BLaER1 treated with 17β-estradiol and CSF1 and Interleukin-3, amounts not matched to agents 10 nM and 100 nM (cell line): ENCODE measurements at regions not wholly inside any gene's neighbourhood (a gene's known extent, or its start where the extent isn't known, plus 50 kb on each side); places are given as distances from the start of the nearest gene placed in this dataset.
"Not testable (repeated sequence)": the region's sequence is repeated elsewhere in the genome, so short reads cannot be mapped to it uniquely, and the experiment has no call there.

Experiments used
- H3K27ac ChIP-seq, 11 experiments: shearing (Covaris generic); formaldehyde crosslinking; 2 replicates each; pipeline ENCODE4 v1.8.1; 2022
- H3K27me3 ChIP-seq, 11 experiments: shearing (Covaris generic); formaldehyde crosslinking; 2 replicates each; pipeline ENCODE4 v1.8.1; 2022
- H3K36me3 ChIP-seq, 11 experiments: shearing (Covaris generic); formaldehyde crosslinking; 2 replicates each; pipeline ENCODE4 v1.8.1; 2022
- H3K4me1 ChIP-seq, 10 experiments: shearing (Covaris generic); formaldehyde crosslinking; 2 replicates each; pipeline ENCODE4 v1.8.1; 2022
- H3K4me2 ChIP-seq, 11 experiments: shearing (Covaris generic); formaldehyde crosslinking; 2 replicates each; pipeline ENCODE4 v1.8.1; 2022
- H3K4me3 ChIP-seq, 10 experiments: shearing (Covaris generic); formaldehyde crosslinking; 2 replicates each; pipeline ENCODE4 v1.8.1; 2022
- H3K9ac ChIP-seq, 11 experiments: shearing (Covaris generic); formaldehyde crosslinking; 2 replicates each; pipeline ENCODE4 v1.8.1; 2022
- H3K9me3 ChIP-seq, 11 experiments: shearing (Covaris generic); formaldehyde crosslinking; replicated peaks in 1 of 11; 2 replicates each; pipeline ENCODE4 v1.8.1; 2022
- H4K20me1 ChIP-seq, 11 experiments: shearing (Covaris generic); formaldehyde crosslinking; 2 replicates each; pipeline ENCODE4 v1.8.1; 2022
- Cebpa-rat ChIP-seq, 11 experiments: shearing (Covaris generic); IDR thresholded peaks; 2 replicates each; pipeline ENCODE4 v1.8.1; 2022

DNA sequence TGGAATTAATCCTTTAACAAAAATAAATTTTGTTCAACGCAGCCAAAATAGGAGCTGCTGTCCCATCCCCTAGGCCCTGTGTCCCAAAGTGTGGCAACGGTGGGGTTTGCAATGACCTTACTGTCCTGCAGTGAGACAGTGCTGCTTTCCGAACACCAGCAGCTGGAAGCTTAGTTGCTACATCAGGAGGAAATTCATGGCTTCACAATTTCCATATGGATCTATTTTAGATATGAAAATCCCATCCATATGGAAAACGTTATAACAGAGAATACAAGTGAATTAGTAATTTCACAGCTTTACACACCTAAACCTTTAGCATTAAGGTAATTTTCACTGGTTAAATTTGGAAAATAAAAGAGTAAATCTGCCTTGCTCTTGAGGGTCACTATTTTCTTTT, 396.3 kb upstream of the TENM3 start:
- Histone ChIP-seq H3K9me3 (no peaks in the 10 kb centered on the region), H3K4me2 (no peak overlapping the region), H3K4me1 (no peaks in the 10 kb centered on the region), H3K36me3 (no peaks in the 10 kb centered on the region), H3K4me3 (no peak overlapping the region), H3K27ac (no peak overlapping the region), H3K9ac (no peak overlapping the region), H4K20me1 (no peaks in the 10 kb centered on the region), H3K27me3 (no peaks in the 10 kb centered on the region)
- TF ChIP-seq Cebpa-rat (IDR thresholded peaks at IDR 0.05) = no peak

DNA sequence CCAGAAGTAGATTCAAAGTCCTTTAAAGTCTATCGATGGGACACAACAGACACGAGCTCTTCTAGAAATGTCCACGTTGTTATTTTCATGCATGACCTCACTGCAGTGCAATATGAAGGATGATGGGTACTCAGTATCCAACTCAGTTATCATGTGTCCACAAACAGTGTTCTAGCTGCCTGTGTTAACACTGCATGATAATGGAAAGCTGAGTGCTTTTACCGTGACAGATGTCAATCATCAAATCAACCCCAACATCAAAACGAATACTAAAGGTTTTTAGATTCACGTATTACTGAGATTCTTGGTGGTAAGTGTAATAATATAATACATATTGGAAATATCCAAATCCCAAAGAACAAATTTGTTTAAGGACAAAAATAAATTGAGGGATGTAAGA, 394.8 kb upstream of the TENM3 start:
- H3K27ac ChIP-seq = no peak overlapping the region
- no peaks in the 10 kb centered on the region for H3K9me3 ChIP-seq
- H3K9ac ChIP-seq = no peak overlapping the region
- H3K4me3 ChIP-seq = no peak overlapping the region
- no peaks in the 10 kb centered on the region for H4K20me1 ChIP-seq
- H3K4me1 ChIP-seq = no peaks in the 10 kb centered on the region
- no peaks in the 10 kb centered on the region for H3K27me3 ChIP-seq
- no peak overlapping the region for H3K4me2 ChIP-seq
- no peak for TF ChIP-seq Cebpa-rat (IDR thresholded peaks at IDR 0.05)
- no peaks in the 10 kb centered on the region for H3K36me3 ChIP-seq

DNA sequence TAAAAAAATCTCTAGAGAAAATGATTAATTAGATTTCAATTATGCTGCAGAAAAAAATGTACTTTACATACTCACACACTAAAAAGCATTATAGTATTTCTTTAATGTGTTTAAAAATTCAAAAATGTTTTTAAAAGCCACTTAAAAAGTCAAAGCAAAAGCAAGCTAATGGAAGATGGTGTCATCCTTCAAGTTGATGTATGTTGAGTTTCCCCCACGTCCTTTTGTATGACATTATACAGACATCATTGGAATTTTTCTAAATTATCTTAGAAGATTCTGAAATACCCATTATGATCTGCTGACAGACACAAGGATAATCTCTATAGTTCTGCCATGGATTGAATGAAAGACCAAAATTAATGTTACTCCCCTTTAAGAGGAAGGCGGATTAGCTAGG, 393.7 kb upstream of the TENM3 start:
- H3K4me3 ChIP-seq = no peak overlapping the region
- no peaks in the 10 kb centered on the region for H3K9me3 ChIP-seq
- H3K4me2 ChIP-seq = no peak overlapping the region
- TF ChIP-seq Cebpa-rat (IDR thresholded peaks at IDR 0.05) = no peak
- no peaks in the 10 kb centered on the region for H3K4me1 ChIP-seq
- H3K36me3 ChIP-seq = no peaks in the 10 kb centered on the region
- H3K27me3 ChIP-seq = no peaks in the 10 kb centered on the region
- no peak overlapping the region for H3K9ac ChIP-seq
- H4K20me1 ChIP-seq = no peaks in the 10 kb centered on the region
- H3K27ac ChIP-seq = no peak overlapping the region

DNA sequence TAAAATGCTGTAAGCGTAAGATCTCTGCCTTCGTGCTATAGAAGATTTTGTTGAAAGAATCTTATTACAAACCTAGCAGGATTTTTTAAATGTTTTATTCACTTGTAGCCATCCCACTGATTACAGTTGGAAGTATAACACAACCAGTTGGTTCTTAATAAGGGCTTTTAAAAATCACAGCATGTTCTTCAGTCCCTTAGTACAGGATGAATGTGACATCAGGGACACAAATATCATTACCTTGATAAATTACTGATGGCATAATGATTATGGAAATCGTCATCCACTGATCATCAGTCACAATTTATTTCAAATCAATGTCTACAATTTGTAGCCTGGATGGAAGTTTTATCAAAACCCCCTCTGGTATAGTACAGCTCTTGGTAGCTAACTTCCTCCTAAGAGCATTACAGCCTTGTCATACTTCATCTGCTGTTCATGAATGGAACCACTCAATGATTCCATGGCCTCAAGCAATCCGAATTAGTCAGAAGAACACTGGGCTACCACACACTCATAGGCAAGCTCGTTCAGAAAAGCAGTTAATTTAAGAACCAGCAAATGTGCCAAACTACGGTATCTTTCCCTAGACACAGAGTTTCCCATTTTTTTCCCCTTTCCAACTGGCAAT, 389.2 kb upstream of the TENM3 start:
- peaks cover 0 to 4% (median 0%) of the 10 kb centered on the region in 10 experiments; a peak in 2 of 20 replicates for H3K4me1 ChIP-seq
- H3K27ac ChIP-seq = no peak overlapping the region
- no peaks in the 10 kb centered on the region for H3K9me3 ChIP-seq
- no peak for TF ChIP-seq Cebpa-rat (IDR thresholded peaks at IDR 0.05)
- H3K4me3 ChIP-seq = no peak overlapping the region
- H3K27me3 ChIP-seq = no peaks in the 10 kb centered on the region
- no peaks in the 10 kb centered on the region for H4K20me1 ChIP-seq
- no peak overlapping the region for H3K4me2 ChIP-seq
- H3K9ac ChIP-seq = no peak overlapping the region
- H3K36me3 ChIP-seq = no peaks in the 10 kb centered on the region

DNA sequence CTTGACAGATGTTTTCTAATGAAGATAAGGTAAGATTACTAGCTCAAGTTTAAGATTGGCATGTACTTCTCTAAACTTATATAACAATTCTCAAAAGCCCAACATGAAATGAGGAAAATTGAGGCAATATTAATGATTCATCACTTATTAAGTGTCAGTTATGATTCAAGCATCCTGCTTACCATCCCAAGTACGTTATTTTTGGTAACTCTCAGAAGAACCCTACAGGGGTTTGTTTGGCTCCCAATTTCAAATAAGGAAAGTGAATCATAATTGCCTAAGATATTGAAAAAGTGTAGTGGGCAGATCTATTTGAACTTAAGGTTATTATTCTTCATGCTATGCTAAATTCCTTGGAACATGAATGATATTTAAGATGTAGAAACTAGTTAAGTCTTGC, 387.9 kb upstream of the TENM3 start:
- H3K4me1 ChIP-seq = peaks cover 0 to 4% (median 0%) of the 10 kb centered on the region in 10 experiments; a peak in 2 of 20 replicates
- no peaks in the 10 kb centered on the region for H3K36me3 ChIP-seq
- H3K27me3 ChIP-seq = no peaks in the 10 kb centered on the region
- no peak overlapping the region for H3K27ac ChIP-seq
- H3K9ac ChIP-seq = no peak overlapping the region
- TF ChIP-seq Cebpa-rat (IDR thresholded peaks at IDR 0.05) = no peak
- no peaks in the 10 kb centered on the region for H3K9me3 ChIP-seq
- no peak overlapping the region for H3K4me2 ChIP-seq
- no peaks in the 10 kb centered on the region for H4K20me1 ChIP-seq
- no peak overlapping the region for H3K4me3 ChIP-seq

DNA sequence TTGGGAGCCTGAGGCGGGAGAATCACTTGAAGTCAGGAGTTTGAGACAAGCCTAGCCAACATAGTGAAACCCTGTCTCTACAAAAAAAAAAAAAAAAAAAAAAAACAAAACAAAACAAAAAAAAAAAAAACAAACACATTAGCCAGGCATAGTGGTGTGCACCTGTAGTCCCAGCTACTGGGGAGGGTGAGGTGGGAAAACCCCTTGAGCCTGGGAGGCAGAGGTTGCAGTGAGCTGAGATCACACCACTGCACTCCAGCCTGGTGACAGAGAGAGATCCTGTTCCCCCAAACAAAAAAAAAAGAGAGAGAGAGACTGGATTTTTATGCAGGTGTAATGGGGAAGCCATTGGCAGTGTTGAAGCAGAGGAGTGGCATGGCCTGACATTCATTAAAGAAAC, 385.7 kb upstream of the TENM3 start:
- not testable (repeated sequence) for H3K4me3 ChIP-seq, H3K9me3 ChIP-seq, H3K27ac ChIP-seq, H4K20me1 ChIP-seq, H3K9ac ChIP-seq, H3K36me3 ChIP-seq, H3K27me3 ChIP-seq, H3K4me1 ChIP-seq, H3K4me2 ChIP-seq

DNA sequence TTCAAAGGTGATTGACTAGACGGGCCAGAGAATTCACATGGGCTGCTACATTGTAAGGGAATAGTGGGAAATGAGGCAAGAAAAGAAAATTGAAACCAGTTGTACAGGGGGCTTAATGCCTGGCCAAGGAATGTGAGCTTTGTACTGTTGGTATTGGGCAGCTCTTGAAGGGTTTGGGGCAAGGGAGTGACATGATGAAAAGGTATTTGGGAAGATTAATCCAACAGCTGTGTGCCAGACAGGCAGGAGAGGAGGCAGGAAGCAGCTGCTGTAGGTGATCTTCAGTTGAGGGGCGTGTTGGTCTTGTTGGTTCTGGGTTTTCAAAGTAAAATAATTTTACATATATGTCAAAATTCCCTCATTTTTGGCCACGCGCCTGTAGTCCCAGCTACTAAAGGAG, 384.5 kb upstream of the TENM3 start:
- Histone ChIP-seq H3K9me3 (no peaks in the 10 kb centered on the region), H3K4me1 (peaks cover 0 to 4% (median 0%) of the 10 kb centered on the region in 10 experiments; a peak in 2 of 20 replicates), H3K4me2 (no peak overlapping the region), H3K27ac (no peak overlapping the region), H3K36me3 (no peaks in the 10 kb centered on the region), H3K9ac (no peak overlapping the region), H3K4me3 (no peak overlapping the region), H4K20me1 (no peaks in the 10 kb centered on the region), H3K27me3 (no peaks in the 10 kb centered on the region)
- no peak for TF ChIP-seq Cebpa-rat (IDR thresholded peaks at IDR 0.05)

DNA sequence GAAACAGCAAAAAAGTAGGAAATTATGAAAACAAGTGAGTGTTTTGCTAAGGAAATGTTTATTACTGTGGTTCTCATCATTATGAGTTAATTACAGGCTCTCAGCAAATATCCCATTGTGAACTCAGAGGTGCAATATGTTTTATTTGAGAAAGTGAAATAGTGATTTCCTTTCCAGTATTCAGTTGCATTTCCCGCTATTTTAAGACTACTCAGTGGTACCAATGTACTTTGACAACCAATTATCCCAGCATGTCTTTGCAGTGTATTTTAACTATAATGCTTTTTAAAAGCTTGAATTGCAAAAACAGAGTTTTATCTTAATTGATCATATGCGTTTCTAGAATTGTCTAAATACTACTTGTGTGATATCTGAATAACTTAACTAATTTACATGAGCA, 383.8 kb upstream of the TENM3 start:
- Histone ChIP-seq H3K4me3 (no peak overlapping the region), H4K20me1 (no peaks in the 10 kb centered on the region), H3K27ac (no peak overlapping the region), H3K4me2 (no peak overlapping the region), H3K36me3 (no peaks in the 10 kb centered on the region), H3K9ac (no peak overlapping the region), H3K27me3 (no peaks in the 10 kb centered on the region), H3K9me3 (no peaks in the 10 kb centered on the region), H3K4me1 (peaks cover 0 to 4% (median 0%) of the 10 kb centered on the region in 10 experiments; a peak in 2 of 20 replicates)
- no peak for TF ChIP-seq Cebpa-rat (IDR thresholded peaks at IDR 0.05)

DNA sequence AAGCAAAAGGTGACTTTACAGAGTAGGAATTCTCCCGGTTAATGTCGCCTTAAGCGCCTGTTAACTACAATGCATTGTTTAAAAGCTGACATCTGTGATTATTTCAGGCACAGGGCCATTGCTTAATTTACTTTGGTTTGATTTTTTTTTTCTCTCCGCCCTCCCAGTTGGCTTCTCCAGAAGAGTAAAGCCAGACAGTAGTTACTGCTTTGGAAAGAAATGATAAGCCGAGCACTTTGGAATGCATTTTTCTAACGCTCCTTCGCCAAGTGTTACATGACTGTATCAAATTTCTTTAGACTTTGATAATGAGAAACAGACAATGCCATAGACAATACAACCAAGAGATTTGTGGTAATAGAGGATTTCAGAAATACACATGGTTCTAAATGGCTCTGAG, 383.0 kb upstream of the TENM3 start:
- Histone ChIP-seq H3K4me2 (no peak overlapping the region), H3K9ac (no peak overlapping the region), H3K27ac (no peak overlapping the region), H3K27me3 (no peaks in the 10 kb centered on the region), H3K9me3 (no peaks in the 10 kb centered on the region), H4K20me1 (no peaks in the 10 kb centered on the region), H3K36me3 (no peaks in the 10 kb centered on the region), H3K4me1 (peaks cover 0 to 4% (median 0%) of the 10 kb centered on the region in 10 experiments; a peak in 2 of 20 replicates), H3K4me3 (no peak overlapping the region)
- TF ChIP-seq Cebpa-rat (IDR thresholded peaks at IDR 0.05) = no peak

DNA sequence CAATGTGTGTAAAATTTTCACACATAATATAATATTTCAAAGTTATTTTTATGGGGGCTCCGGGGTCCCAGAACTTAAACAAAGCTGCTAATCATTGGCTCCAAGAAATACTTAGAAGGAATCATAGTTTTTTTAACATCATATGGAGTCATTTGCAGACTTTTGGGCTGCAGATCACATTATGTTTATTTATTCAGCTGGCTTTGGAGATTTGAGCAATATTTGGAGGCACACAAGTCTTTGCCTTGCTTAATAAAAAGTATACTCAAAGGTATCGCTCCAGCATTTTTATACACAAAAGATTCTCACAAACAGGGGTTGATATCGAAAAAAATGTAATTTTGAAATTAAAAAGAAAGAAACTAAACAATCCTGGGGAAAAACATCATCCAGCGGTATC, 382.5 kb upstream of the TENM3 start:
- Histone ChIP-seq H3K9ac (no peak overlapping the region), H3K4me2 (no peak overlapping the region), H3K27me3 (no peaks in the 10 kb centered on the region), H4K20me1 (no peaks in the 10 kb centered on the region), H3K9me3 (no peaks in the 10 kb centered on the region), H3K4me3 (no peak overlapping the region), H3K36me3 (no peaks in the 10 kb centered on the region), H3K4me1 (peaks cover 0 to 4% (median 0%) of the 10 kb centered on the region in 10 experiments; a peak in 2 of 20 replicates), H3K27ac (no peak overlapping the region)
- TF ChIP-seq Cebpa-rat (IDR thresholded peaks at IDR 0.05) = no peak
